AG09319 (cell line): ENCODE measurements at regions not wholly inside any gene's neighbourhood (a gene's known extent, or its start where the extent isn't known, plus 50 kb on each side); places are given as distances from the start of the nearest gene placed in this dataset.

Experiments used
- DNase-seq: peaks from one replicate; pipeline ENCODE4 v3.0.0-alpha.2; 2010; ENCODE audit warnings: low read depth; ENCODE audit errors: extremely low read depth
- CTCF ChIP-seq: IDR thresholded peaks from 2 replicates; pipeline ENCODE4 v1.5.1; 2011; ENCODE audit warnings: low read depth, mild to moderate bottlenecking, inconsistent platforms, low read length, moderate library complexity

GRCh38 chr4:58658701-58659100 lies 1548.5 kb upstream of the IGFBP7 start:
- no peak for DNase-seq
- no peak for TF ChIP-seq CTCF

- no peak for DNase-seq
Measured at GRCh38 chr4:58653251-58653650, 1543.1 kb upstream of the IGFBP7 start.

GRCh38 chr4:58649226-58649625 lies 1539.0 kb upstream of the IGFBP7 start:
- no peak for DNase-seq
- TF ChIP-seq CTCF: no peak

More at GRCh38 chr4:58653251-58653650, 1543.1 kb upstream of the IGFBP7 start:
- no peak for TF ChIP-seq CTCF

GRCh38 chr4:58646126-58646525 lies 1535.9 kb upstream of the IGFBP7 start:
- no peak for DNase-seq
- no peak for TF ChIP-seq CTCF

GRCh38 chr4:58644549-58644948 lies 1534.4 kb upstream of the IGFBP7 start:
- no peak for TF ChIP-seq CTCF

GRCh38 chr4:58636381-58636780 lies 1526.2 kb upstream of the IGFBP7 start:
- no peak for TF ChIP-seq CTCF
- no peak for DNase-seq

More at GRCh38 chr4:58644549-58644948, 1534.4 kb upstream of the IGFBP7 start:
- no peak for DNase-seq

- DNase-seq: no peak
- TF ChIP-seq CTCF: no peak
Measured at GRCh38 chr4:58617226-58617625, 1507.0 kb upstream of the IGFBP7 start.

GRCh38 chr4:58611012-58611411 lies 1500.8 kb upstream of the IGFBP7 start:
- TF ChIP-seq CTCF: no peak
- no peak for DNase-seq
